ENCODE measurements at regions not wholly inside any gene's neighbourhood (a gene's known extent, or its start where the extent isn't known, plus 50 kb on each side); places are given as distances from the start of the nearest gene placed in this dataset.

DNA sequence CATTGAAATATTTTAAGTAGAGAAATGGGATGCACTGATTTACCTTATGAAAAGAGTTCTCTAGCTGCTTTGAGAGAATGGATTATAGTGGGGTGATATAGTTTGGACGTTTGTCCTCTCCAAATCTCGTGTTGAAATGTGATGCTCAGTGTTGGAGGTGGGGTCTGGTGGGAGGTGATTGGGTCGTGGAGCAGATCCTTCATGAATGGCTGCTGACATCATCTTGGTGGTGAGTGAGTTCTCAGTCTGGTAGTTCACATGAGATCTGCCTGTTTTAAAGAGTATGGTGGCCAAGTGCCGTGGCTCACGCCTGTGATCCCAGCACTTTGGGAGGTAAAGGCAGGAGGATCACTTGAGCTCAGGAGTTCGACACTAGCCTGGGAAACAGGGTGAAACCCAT lies 58.7 kb upstream of the SH3RF3 start:
- TF ChIP-seq, protein P1, sequence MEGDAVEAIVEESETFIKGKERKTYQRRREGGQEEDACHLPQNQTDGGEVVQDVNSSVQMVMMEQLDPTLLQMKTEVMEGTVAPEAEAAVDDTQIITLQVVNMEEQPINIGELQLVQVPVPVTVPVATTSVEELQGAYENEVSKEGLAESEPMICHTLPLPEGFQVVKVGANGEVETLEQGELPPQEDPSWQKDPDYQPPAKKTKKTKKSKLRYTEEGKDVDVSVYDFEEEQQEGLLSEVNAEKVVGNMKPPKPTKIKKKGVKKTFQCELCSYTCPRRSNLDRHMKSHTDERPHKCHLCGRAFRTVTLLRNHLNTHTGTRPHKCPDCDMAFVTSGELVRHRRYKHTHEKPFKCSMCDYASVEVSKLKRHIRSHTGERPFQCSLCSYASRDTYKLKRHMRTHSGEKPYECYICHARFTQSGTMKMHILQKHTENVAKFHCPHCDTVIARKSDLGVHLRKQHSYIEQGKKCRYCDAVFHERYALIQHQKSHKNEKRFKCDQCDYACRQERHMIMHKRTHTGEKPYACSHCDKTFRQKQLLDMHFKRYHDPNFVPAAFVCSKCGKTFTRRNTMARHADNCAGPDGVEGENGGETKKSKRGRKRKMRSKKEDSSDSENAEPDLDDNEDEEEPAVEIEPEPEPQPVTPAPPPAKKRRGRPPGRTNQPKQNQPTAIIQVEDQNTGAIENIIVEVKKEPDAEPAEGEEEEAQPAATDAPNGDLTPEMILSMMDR (IDR thresholded peaks at IDR 0.05; ENCODE audit: low read depth, low read length, missing control alignments) = no peak
- in situ Hi-C loops (cut with HindIII; ENCODE audit: low sequenced_read_pairs) = no loop called here

DNA sequence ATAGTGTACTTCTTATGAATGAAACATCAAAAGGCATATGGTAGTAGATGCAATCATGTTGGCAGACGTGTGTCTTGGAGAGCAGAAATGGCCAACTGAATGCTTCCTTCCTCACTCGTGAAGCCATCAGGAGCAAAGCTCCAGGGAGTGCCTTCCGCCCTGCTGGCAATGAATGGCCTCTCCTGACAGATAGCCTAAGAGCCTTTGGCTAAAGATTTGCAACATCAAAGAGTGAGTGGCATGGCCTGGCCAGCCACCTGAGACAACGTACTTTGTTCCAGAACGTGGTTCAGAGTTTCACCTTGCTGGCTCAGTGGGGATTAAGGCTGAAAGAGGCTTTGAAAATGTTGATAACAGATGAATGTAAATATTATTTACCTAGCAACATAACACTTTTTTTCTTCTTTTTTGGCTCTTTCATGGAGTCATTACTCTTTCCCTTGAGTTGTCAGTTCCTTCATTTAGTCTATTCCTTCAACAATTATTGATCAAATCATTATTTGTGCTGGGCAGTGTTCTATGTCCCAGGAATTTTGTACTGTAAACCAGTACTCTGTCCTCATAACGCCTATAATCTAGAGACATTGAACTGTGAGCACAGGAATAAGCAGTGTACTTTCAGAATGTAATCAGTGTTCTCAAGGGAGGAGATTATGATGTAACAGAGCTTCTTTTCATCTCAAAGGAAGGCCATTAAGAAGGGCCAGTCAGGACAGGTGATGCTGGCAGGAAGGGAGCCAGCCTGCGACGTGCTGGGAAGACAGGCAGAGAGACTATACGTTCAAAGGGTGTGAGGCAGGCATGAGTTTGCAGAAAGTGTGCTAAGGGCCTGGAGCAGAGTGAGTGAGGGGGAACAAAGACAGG lies 59.4 kb upstream of the SH3RF3 start:
- in situ Hi-C loops (cut with HindIII; ENCODE audit: low sequenced_read_pairs) = no loop called here
- TF ChIP-seq, protein P1 (IDR thresholded peaks at IDR 0.05; ENCODE audit: low read depth, low read length, missing control alignments) = no peak
- no peak for DNase-seq (ENCODE audit: low read depth)
- no peak overlapping the region for H3K4me3 ChIP-seq (ENCODE audit: low read depth, low read length)

More for the DNA sequence above, 58.7 kb upstream of the SH3RF3 start:
- DNase-seq (ENCODE audit: low read depth) = no peak
- no peak overlapping the region for H3K4me3 ChIP-seq (ENCODE audit: low read depth, low read length)

DNA sequence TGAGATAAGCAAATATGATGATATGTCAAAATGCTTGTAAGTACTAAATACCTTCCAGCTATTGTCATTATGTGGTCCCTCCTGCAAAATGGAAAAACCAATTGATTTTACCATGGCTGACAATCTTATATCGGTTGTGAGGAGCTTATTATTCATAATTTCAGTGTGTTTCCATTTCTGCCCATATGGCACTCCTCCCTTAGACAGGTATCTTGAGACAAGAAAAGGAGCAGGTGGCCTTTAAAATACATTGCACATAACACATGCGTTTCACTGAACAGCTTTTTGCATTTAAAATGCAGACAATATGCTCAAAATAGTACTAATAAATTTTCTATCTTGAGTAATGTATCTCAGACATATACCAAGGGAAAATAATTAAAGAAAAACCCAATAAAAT lies 60.2 kb upstream of the SH3RF3 start:
- no peak overlapping the region for H3K4me3 ChIP-seq (ENCODE audit: low read depth, low read length)
- DNase-seq (ENCODE audit: low read depth) = no peak
- in situ Hi-C loops (cut with HindIII; ENCODE audit: low sequenced_read_pairs) = no loop called here
- TF ChIP-seq, protein P1 (IDR thresholded peaks at IDR 0.05; ENCODE audit: low read depth, low read length, missing control alignments) = no peak

DNA sequence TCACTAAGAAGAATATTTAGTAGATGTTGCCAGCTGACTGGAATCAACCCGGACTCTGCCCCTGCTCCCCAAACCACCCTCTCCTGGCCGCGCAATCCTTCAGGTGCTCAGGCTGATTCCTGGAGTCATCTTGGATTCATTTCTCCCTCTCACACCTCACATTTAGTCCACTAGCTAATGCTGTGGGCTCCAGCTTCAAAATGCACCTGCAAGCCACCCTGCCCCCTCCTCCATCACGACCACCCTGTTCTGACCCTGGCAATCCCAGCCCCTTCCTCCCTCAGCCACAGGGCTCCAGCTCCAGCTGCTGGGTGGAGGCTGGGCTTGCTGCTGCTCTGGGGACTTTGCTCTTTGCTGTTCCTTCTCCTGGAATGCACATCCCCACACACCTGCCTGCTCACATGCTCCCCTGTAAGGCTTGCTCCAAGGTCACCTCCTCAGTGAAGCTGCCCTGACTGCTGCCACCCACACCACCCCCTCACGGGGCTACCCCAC lies 61.3 kb upstream of the SH3RF3 start:
- H3K4me3 ChIP-seq (ENCODE audit: low read depth, low read length) = no peak overlapping the region
- in situ Hi-C loops (cut with HindIII; ENCODE audit: low sequenced_read_pairs) = no loop called here
- TF ChIP-seq, protein P1 (IDR thresholded peaks at IDR 0.05; ENCODE audit: low read depth, low read length, missing control alignments) = no peak
- DNase-seq (ENCODE audit: low read depth) = no peak

DNA sequence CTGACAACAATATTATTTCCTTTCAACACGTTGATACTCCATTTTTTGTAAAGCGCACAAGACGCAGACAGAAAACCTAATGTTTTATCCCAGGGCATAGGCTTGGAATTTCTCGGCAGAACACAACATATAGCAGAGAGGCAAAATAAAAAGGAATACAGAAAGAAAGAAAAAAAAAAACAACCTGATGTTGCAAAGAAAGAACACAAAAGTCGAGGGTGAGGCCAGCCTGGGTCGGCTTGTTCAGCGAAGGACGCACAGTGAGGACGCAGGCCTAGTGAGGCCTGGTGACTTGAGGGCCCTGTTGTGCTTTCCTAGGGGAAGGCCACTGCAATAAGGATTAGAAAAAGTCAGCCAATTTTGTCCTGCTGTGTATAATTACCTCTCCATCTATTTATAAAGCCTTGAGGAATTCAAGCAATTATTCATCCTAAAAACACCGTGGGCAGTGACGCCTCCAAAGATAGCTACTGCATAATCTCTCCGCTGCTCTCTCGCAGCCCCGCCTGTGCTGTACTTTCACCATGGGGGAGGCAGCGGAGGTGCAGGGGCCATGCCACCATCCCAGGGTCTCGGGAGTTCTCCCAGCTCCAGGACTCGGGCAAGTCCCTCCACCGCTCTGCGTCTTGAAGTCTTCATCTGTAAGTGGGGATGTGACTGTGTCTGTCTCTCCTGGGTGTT lies 61.9 kb upstream of the SH3RF3 start:
- DNase-seq (ENCODE audit: low read depth) = no peak
- in situ Hi-C loops (cut with HindIII; ENCODE audit: low sequenced_read_pairs) = no loop called here
- no peak overlapping the region for H3K4me3 ChIP-seq (ENCODE audit: low read depth, low read length)
- TF ChIP-seq, protein P1 (IDR thresholded peaks at IDR 0.05; ENCODE audit: low read depth, low read length, missing control alignments) = no peak

- no peak for DNase-seq (ENCODE audit: low read depth)
- H3K4me3 ChIP-seq (ENCODE audit: low read depth, low read length) = no peak overlapping the region
- in situ Hi-C loops (cut with HindIII; ENCODE audit: low sequenced_read_pairs) = no loop called here
- TF ChIP-seq, protein P1 (IDR thresholded peaks at IDR 0.05; ENCODE audit: low read depth, low read length, missing control alignments) = no peak
These were observed 62.5 kb upstream of the SH3RF3 start for GRCh38 chr2:109066501-109066900.

Data from astrocyte of the cerebellum (primary cell).